GM18517 (cell line): ENCODE measurements at regions not wholly inside any gene's neighbourhood (a gene's known extent, or its start where the extent isn't known, plus 50 kb on each side); places are given as distances from the start of the nearest gene placed in this dataset.

Experiments used
- ATAC-seq: cut with Tn5 transposase; IDR thresholded peaks from one replicate; pipeline ENCODE4 v1.9.1; 2021; ENCODE audit warnings: mild to moderate bottlenecking, moderate library complexity; ENCODE audit not compliant: unreplicated experiment

DNA sequence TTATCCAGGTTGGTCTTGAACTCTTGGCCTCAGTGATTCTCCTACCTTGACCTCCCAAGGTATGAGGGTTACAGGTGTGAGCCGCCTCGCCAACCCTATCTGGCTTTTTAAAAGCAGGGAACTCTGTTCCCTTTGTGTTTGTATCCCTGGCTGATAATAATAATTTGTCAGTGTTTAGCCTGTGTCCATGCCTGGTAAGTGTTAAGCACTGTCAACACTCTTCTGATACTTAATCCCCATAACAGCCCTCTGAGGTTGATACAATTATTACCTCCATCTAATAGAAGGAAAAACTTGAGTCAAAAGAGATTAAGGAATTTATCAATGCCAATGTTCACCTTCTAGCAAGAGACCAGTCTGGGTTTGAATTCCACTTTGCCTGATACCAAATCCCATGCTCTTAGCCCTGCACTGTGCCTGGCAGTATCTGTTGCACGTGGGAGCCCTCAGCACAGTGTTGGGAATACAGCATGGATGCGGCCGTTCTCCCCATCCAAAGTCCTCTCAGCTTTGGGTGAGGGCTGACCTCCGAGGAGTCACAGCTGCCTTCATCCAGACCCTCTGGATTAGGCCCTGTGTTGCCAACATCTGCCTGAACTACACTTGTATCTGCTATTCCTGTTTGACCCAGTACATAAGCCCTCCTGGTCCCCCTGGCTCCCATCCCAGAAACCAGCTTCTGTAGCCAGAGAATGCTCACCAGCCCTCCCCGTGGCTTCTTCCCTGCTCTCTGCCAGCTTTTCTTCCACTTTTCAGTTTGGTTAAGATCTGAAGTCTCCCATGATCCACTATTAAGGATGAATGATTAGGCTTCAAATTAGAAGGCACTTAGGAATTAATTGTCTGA, 335.6 kb upstream of the ASIC2 start:
- no peak for ATAC-seq

DNA sequence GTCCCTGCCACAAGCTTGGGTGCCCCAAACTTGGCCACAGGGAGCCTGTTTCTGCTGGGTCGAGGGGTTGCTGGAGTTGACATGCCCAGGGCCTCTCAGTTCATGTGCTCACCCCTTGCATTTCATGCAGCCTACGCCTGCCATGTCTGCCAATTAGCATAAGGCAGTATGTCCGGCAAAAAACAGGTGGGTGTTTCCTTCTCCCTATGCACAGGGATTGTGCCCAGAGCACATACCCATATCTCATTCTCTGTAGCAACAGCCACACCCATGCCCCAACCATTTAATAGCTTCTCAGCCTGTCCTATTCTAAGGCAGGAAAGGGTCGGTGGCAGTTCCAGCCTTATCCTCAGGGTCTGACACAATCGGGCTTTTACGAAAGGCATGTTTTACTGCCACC, 340.4 kb upstream of the ASIC2 start:
- ATAC-seq, result no peak

DNA sequence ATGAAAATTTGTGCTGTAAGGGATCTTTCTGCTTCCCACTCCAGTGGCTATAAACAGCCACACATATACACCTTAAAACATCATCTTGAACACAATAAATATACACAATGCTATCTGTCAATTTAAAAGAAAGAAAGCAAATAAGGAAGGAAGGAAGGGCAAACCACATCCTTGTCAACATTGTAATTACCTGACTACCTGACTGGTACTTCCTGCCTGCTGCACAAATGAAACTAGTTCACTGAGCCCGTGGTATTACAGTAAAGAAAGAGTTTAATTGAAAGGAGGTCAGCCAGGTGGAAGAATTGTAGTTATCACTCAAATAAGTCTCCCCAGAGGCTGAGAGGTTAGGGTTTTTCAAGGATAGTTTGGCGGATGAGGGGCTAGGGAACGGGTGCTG, 344.4 kb upstream of the ASIC2 start:
- no peak for ATAC-seq

DNA sequence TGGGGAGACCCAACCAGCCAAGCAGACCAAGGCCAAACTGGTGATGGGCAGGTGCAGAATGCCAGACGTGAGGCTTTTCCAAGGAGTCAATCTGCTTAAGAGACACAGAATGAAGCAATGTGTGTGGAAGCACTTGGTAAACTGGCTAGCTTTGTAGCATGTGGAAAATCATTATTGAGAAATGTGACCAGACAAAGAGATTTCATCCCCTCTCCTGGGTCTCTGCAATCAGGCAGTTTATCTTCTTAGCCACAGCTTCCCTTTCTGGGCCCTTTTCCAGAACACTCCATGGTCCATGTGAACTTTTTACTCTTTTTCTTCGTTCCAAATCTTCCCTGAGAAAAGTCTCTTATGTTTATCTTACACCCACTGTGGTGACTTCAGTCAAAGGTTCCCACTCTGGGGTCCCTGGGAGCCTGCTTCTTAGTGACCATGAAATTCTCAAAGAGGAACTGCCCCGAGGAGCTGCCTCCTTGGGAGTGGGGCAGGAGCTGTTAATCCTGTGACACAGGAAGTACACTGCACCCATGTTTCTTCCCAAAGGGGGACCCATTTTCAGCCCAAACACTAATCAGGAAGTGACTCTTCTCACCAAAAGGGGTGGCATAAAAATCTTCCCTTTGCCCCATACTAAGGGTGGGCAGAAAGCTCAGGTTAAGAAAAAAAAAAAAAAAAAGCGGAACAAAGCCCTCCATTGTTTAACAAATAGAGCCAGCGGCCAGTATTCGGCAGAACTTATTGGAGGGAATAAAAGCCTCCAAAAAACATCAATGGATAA, 346.2 kb upstream of the ASIC2 start:
- no peak for ATAC-seq

GRCh38 chr17:33640629-33641028, 347.5 kb upstream of the ASIC2 start:
- ATAC-seq, result no peak

GRCh38 chr17:33642002-33642401, 348.9 kb upstream of the ASIC2 start:
- ATAC-seq, result no peak

- ATAC-seq, result no peak
Observed at GRCh38 chr17:33647956-33648355, 354.9 kb upstream of the ASIC2 start.

GRCh38 chr17:33650304-33650703, 357.2 kb upstream of the ASIC2 start:
- no peak for ATAC-seq

GRCh38 chr17:33651686-33652085, 358.6 kb upstream of the ASIC2 start:
- ATAC-seq, result no peak

DNA sequence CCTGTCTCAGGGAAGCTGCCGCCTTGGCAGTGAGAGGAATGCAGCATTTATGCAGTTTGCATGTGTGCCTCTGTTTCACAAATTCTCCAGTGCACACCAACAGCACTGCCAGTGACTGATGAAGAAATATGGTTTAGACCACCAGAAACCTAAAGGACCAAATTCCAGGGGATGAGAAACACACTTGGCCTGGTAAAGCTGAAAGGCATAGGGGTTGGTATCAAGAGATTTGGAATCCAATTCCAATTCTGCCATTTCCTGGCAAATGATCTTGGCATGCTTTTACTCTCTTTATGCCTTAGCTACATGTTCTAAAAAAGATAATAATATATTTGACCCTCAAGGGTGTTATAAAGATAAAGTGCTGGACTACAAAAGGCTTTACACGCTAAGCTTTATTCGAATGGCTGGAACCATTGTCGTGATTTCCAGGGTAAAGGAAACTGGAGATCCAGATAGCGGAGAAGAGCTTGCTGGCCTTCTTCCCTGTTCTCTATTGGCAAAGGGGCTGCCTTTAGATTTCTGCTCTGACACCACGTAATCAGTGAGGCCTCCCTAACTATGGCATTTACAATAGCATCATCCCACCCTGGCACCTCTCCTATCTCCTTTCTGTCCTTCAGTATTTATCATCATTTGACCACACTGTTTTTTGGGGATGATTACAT, 359.8 kb upstream of the ASIC2 start:
- ATAC-seq, result no peak

DNA sequence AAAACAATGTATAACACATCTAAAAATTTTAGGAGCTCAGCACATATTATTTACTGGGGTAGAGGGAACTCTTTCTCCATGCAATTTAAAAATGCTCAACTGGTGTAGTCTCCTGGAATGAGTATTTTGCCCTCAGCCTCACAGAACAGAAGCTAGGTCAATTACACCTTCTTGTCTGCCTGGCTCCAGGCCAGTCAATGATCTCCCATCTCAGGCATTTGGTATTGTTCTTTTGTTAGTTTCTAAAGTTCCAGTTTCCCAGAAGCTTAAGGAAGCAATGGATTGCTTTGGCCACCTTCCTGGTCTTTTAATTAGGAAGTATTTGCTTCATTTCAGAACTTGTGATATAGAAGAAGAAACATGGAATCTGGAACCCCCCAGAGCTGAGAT, 360.3 kb upstream of the ASIC2 start:
- no peak for ATAC-seq

GRCh38 chr17:33657181-33657580, 364.1 kb upstream of the ASIC2 start:
- no peak for ATAC-seq

DNA sequence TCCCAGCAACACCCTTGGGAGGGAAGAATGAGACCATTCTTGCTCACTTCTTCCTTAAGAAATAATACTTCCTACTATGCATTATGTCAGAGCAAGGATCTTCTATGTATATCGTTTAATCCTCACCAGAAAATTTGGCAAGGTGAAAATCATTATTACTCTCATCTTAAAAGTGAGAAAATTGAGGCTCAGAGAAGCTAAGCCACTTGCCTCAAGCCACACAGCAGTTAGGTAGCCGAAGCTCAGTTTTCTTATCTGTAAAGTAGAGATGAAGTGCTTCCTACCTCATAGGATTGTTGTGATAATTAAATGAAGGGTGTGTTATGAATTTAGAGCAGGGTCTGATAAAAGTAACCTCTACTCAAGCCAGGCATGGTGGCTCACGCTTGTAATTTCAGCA, 368.9 kb upstream of the ASIC2 start:
- no peak for ATAC-seq

DNA sequence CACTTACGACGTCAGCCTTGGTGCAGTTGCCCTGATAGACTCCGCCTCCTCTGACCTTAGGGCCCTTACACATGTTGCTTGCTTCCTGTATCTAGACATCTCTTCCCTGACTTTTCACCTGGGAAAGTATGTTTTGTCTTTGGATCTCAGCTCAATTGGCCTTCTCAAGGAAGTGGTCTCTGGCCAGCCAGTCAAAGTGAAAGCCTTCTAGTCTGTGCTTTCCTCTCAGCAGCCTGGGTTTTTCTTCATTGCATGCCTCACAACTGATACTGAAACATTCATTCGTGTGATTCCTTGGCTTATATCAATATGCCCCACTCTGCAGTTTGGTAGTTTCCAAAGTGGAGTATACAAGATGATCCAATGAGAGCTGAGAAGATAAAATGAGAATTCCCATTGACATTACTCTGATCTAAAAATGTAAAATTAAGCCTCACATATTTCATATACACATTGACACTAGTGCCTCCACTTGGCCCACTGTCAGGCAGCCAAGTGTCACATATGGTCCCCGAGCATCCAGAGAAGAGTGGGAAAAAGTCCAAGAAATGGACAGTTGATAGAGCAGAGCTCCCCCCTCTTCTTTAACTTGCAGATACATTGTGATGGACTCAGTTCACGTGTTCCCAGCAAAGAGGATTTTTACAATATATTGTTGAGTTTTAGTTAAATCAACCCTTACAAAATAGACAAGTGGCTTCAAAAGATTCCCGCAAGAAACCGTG, 371.2 kb upstream of the ASIC2 start:
- no peak for ATAC-seq

GRCh38 chr17:33667052-33667509, 374.0 kb upstream of the ASIC2 start:
- ATAC-seq, result peak; percentile 52

GRCh38 chr17:33667671-33668070, 374.6 kb upstream of the ASIC2 start:
- ATAC-seq, result no peak

DNA sequence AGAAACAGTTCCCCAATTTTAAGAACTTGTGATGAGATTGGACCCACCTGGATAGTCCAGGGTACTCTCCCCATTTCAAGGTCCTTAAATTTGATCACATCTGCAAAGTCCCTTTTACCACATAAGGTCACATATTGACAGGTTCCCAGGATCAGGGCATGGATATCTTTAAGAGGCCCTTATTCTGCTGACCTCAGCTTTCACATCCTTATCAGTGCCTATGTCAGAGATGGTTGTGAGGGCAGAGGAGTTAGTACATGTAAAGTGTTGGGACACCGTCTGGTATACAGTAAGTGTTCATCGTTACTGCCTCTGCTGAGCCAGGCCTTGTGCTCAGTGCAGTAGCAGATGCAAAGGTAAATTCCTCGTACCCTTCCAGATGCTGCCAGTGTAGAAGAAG, 375.4 kb upstream of the ASIC2 start:
- no peak for ATAC-seq

- ATAC-seq, result no peak
Observed at GRCh38 chr17:33671491-33671890, 378.4 kb upstream of the ASIC2 start.

DNA sequence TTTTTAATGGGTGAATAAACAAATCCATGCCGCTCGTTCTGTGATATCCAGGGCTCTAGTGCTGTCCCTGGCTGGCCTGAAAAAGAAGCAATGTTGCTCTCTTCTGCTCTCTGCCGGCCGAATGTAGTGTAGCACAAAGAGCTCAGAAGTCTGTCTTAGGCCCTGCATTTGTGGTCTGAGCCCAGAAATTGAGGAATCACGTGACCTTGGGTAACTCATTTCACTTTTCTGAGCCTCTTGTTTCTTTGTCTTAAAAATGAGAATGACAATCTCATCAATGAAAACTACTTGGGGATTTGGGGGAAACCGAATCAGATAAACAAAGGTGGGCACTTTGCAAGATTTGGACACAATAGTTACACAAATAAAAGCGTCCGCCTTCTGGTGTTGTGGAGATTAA, 381.6 kb upstream of the ASIC2 start:
- ATAC-seq, result no peak

DNA sequence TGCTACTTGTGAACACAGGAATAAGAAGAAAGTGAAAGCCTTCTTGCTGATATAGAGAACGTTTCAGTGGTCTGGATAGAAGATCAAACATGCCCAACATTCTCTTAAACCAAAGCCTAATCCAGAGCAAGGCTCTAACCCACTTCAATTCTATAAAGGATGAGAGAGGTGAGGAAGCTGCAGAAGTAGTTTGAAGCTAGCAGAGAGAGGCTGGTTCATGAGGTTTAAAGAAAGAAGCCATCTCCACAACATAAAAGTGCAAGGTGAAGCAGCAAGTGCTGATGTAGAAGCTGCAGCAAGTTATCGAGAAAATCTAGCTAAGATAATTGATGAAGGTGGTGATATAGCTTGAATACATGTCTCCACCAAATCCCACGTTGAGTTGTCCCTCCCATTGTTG, 383.3 kb upstream of the ASIC2 start:
- ATAC-seq, result no peak

- no peak for ATAC-seq
Observed at GRCh38 chr17:33679595-33679994, 386.5 kb upstream of the ASIC2 start.
